Endothelial cell (in vitro differentiated cells): ENCODE measurements at regions not wholly inside any gene's neighbourhood (a gene's known extent, or its start where the extent isn't known, plus 50 kb on each side); places are given as distances from the start of the nearest gene placed in this dataset.

Experiments
- DNase-seq: peaks from one replicate; pipeline ENCODE4 v3.0.0; 2021; ENCODE audit warnings: low spot score
- H3K27ac Mint-ChIP-seq: one replicate; pipeline ENCODE4 v1.8.0; 2021; ENCODE audit warnings: mixed read lengths, inconsistent platforms; ENCODE audit not compliant: unreplicated experiment
- H3K27me3 Mint-ChIP-seq: one replicate; pipeline ENCODE4 v1.8.0; 2021; ENCODE audit warnings: mild to moderate bottlenecking, moderate library complexity, mixed read lengths, inconsistent platforms; ENCODE audit not compliant: unreplicated experiment
- H3K36me3 Mint-ChIP-seq: one replicate; pipeline ENCODE4 v1.8.0; 2021; ENCODE audit warnings: mild to moderate bottlenecking, low read depth, mixed read lengths, inconsistent platforms; ENCODE audit not compliant: unreplicated experiment
- H3K4me1 Mint-ChIP-seq: one replicate; pipeline ENCODE4 v1.8.0; 2021; ENCODE audit warnings: mild to moderate bottlenecking, mixed read lengths, inconsistent platforms; ENCODE audit not compliant: unreplicated experiment
- H3K4me3 Mint-ChIP-seq: one replicate; pipeline ENCODE4 v1.8.0; 2021; ENCODE audit warnings: mild to moderate bottlenecking, mixed read lengths, inconsistent platforms; ENCODE audit not compliant: unreplicated experiment
- H3K9me3 Mint-ChIP-seq: one replicate; pipeline ENCODE4 v1.8.0; 2021; ENCODE audit warnings: mixed read lengths, inconsistent platforms; ENCODE audit not compliant: unreplicated experiment
- CTCF ChIP-seq: fragments of 200-600 bp; sonication (generic); IDR thresholded peaks from one replicate; pipeline ENCODE4 v1.5.0; 2021; ENCODE audit warnings: antibody characterized with exemption; ENCODE audit not compliant: unreplicated experiment

- H3K36me3 Mint-ChIP-seq = peaks cover 5% of the 10 kb centered on the region
- no peak overlapping the region for H3K4me3 Mint-ChIP-seq
- H3K27ac Mint-ChIP-seq = no peak overlapping the region
- no peaks in the 10 kb centered on the region for H3K9me3 Mint-ChIP-seq
- no peak for DNase-seq
- H3K4me1 Mint-ChIP-seq = peaks cover 39% of the 10 kb centered on the region
- TF ChIP-seq CTCF = no peak
- H3K27me3 Mint-ChIP-seq = no peaks in the 10 kb centered on the region
These were observed 87.3 kb upstream of the STEAP1B start for GRCh38 chr7:22587322-22587721.

- no peak for TF ChIP-seq CTCF
- no peaks in the 10 kb centered on the region for H3K27me3 Mint-ChIP-seq
- peaks cover 5% of the 10 kb centered on the region for H3K36me3 Mint-ChIP-seq
- DNase-seq = no peak
- H3K4me1 Mint-ChIP-seq = peaks cover 39% of the 10 kb centered on the region
- H3K4me3 Mint-ChIP-seq = no peak overlapping the region
- H3K9me3 Mint-ChIP-seq = no peaks in the 10 kb centered on the region
- no peak overlapping the region for H3K27ac Mint-ChIP-seq
These were observed 86.8 kb upstream of the STEAP1B start for GRCh38 chr7:22586786-22587140.

GRCh38 chr7:22586101-22586785 is 86.3 kb upstream of the STEAP1B start:
- TF ChIP-seq CTCF = no peak
- Mint-ChIP-seq H3K9me3 (no peaks in the 10 kb centered on the region), H3K27ac (no peak overlapping the region), H3K36me3 (peaks cover 2% of the 10 kb centered on the region), H3K4me3 (no peak overlapping the region), H3K27me3 (no peaks in the 10 kb centered on the region), H3K4me1 (peaks cover 36% of the 10 kb centered on the region)
- no peak for DNase-seq

- H3K4me3 Mint-ChIP-seq = no peak overlapping the region
- H3K4me1 Mint-ChIP-seq = peaks cover 17% of the 10 kb centered on the region
- no peaks in the 10 kb centered on the region for H3K36me3 Mint-ChIP-seq
- no peaks in the 10 kb centered on the region for H3K27me3 Mint-ChIP-seq
- DNase-seq = no peak
- TF ChIP-seq CTCF = no peak
- H3K9me3 Mint-ChIP-seq = no peaks in the 10 kb centered on the region
- no peak overlapping the region for H3K27ac Mint-ChIP-seq
These were observed 84.2 kb upstream of the STEAP1B start for GRCh38 chr7:22584179-22584578.

GRCh38 chr7:22582863-22583622 is 83.1 kb upstream of the STEAP1B start:
- Mint-ChIP-seq H3K9me3 (no peaks in the 10 kb centered on the region), H3K4me3 (no peak overlapping the region), H3K27me3 (no peaks in the 10 kb centered on the region), H3K4me1 (peaks cover 10% of the 10 kb centered on the region), H3K36me3 (peaks cover 1% of the 10 kb centered on the region), H3K27ac (no peak overlapping the region)
- no peak for DNase-seq
- TF ChIP-seq CTCF = no peak
